Stimulated activated CD4-positive, alpha-beta T cell treated with anti-CD3 and anti-CD28 coated beads, Interleukin-15, amount 100 ng/mL, for 24 hours (primary cell): ENCODE measurements at regions not wholly inside any gene's neighbourhood (a gene's known extent, or its start where the extent isn't known, plus 50 kb on each side); places are given as distances from the start of the nearest gene placed in this dataset.
A peak's percentile ranks its signal among the peaks of the same experiment; 100 is the strongest.

ENCODE experiments used
- DNase-seq: peaks from one replicate; pipeline ENCODE4 v3.0.0-alpha.2; 2020

- no peak for DNase-seq
These were observed 325.1 kb downstream of the RRAGC start for GRCh38 chr1:38534473-38534823.

- peak; percentile 40 for DNase-seq
These were observed 325.6 kb downstream of the RRAGC start for GRCh38 chr1:38533772-38534472.

- DNase-seq = no peak
These were observed 328.6 kb downstream of the RRAGC start for GRCh38 chr1:38530957-38531356.

GRCh38 chr1:38529946-38530345, 329.6 kb downstream of the RRAGC start:
- no peak for DNase-seq

GRCh38 chr1:38529391-38529790, 330.2 kb downstream of the RRAGC start:
- DNase-seq = no peak

- no peak for DNase-seq
These were observed 330.9 kb downstream of the RRAGC start for GRCh38 chr1:38528623-38529022.

- peak; percentile 76 for DNase-seq
These were observed 332.1 kb downstream of the RRAGC start for GRCh38 chr1:38527373-38527966.

GRCh38 chr1:38526046-38526445, 333.5 kb downstream of the RRAGC start:
- no peak for DNase-seq

GRCh38 chr1:38525343-38526043, 334.1 kb downstream of the RRAGC start:
- DNase-seq = no peak

GRCh38 chr1:38524025-38524641, 335.4 kb downstream of the RRAGC start:
- no peak for DNase-seq

- DNase-seq = no peak
These were observed 336.0 kb downstream of the RRAGC start for GRCh38 chr1:38523568-38523939.

- DNase-seq = no peak
These were observed 336.5 kb downstream of the RRAGC start for GRCh38 chr1:38522915-38523567.

GRCh38 chr1:38516560-38516959, 343.0 kb downstream of the RRAGC start:
- DNase-seq = no peak

GRCh38 chr1:38512789-38513188, 346.8 kb downstream of the RRAGC start:
- no peak for DNase-seq

GRCh38 chr1:38512024-38512767, 347.4 kb downstream of the RRAGC start:
- DNase-seq = no peak

- DNase-seq = no peak
These were observed 351.3 kb downstream of the RRAGC start for GRCh38 chr1:38508232-38508631.

GRCh38 chr1:38507563-38507962, 352.0 kb downstream of the RRAGC start:
- DNase-seq = no peak

- DNase-seq = no peak
These were observed 353.6 kb downstream of the RRAGC start for GRCh38 chr1:38505944-38506343.

- DNase-seq = no peak
These were observed 356.8 kb downstream of the RRAGC start for GRCh38 chr1:38502758-38503157.

- DNase-seq = no peak
These were observed 358.7 kb downstream of the RRAGC start for GRCh38 chr1:38500891-38501290.

- DNase-seq = no peak
These were observed 359.2 kb downstream of the RRAGC start for GRCh38 chr1:38500352-38500751.

- DNase-seq = no peak
These were observed 360.9 kb downstream of the RRAGC start for GRCh38 chr1:38498686-38499085.
